ENCODE measurements at regions not wholly inside any gene's neighbourhood (a gene's known extent, or its start where the extent isn't known, plus 50 kb on each side); places are given as distances from the start of the nearest gene placed in this dataset.
"Not testable (repeated sequence)": the region's sequence is repeated elsewhere in the genome, so short reads cannot be mapped to it uniquely, and the experiment has no call there.

DNA sequence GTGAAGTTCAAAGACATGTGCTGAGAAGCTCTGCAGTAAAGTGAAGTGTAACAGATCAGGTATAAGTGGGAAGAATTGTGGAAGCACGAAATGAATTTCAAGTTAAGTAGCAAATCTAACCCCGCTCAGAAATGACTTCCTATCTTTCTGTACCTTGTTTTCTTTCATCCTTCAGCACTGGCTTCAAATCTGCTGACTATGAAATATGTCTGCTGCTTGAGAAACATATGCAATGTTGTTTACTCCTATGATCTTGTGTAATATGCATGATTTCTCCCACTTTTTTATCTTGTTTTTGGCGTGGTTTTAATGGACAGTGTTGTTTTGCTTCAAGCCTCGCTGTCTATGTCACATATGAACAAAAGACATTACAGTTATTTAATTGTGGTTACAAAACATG lies 545.3 kb upstream of the NCAM2 start:
- DNase-seq: no peak

- DNase-seq: no peak
These were observed 538.4 kb upstream of the NCAM2 start for GRCh38 chr21:20459838-20460237.

DNA sequence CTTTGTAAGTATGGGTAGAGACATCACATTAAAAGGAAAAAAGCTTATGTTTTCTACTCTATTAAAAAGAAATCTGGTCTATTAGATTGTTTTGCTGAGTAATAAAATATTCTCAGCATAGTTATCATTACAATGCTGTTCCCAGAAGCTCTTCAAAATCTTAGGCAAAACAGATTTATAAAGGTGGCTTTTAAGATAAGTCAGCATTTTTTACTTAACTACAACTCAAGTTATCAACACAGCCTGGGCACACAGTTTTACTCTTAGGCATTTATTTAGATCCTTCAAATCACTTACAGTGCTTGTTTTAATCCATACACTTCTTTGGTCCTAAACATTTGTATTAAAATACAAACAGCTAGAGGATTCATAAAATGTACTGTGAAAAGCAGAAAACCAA lies 534.8 kb upstream of the NCAM2 start:
- DNase-seq: no peak

DNA sequence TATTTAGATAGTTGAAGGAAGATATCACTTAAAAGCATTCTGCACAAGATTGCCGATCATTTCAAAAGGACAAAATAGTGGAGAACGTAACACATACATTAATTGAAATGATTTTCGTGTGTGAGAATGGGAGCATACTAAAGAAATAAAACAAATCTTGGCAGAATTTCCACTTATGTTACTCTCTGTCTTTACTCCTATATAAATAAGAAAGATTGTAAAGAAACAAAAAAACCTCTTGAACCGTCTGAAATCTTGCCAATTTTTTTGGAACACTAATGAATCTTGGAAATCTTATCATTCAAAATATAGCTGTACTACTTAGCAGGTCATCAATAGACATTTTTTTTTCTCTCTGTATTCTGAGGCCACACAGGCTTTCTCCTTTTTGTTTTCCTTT lies 528.8 kb upstream of the NCAM2 start:
- DNase-seq: no peak

DNA sequence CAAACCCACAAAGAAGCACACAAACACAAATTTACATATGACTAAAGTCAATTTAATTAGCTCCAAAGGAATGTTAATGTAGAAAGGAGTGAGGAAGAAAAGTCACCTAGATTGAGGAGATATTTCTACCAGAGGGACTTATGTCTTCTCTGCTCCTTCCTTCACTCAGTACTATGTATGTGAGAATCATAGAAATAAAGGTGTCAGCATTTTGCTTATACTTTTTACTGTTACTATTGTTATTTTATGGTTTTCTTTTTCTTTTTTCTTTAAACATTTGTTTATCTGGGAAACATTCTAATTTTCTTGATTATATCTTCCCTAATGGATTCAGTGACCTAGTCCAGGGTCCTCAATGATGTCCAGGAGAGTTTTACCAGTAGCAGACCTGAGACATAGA lies 511.9 kb upstream of the NCAM2 start:
- DNase-seq: no peak

DNA sequence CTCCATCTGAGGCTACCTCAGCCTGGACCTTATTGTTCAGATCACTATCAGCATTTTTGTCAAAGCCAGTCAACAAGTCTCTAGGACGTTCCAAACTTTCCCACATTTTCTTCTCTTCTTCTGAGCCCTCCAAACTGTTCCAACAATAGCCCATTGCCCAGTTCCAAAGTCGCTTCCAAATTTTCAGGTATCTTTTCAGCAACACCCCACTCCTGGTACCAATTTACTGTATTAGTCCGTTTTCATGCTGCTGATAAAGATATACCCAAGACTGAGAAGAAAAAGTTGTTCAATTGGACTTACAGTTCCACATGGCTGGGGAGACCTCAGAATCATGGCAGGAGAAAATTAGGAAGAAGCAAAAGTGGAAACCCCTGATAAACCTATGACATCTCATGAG lies 495.3 kb upstream of the NCAM2 start:
- DNase-seq: not testable (repeated sequence)

DNA sequence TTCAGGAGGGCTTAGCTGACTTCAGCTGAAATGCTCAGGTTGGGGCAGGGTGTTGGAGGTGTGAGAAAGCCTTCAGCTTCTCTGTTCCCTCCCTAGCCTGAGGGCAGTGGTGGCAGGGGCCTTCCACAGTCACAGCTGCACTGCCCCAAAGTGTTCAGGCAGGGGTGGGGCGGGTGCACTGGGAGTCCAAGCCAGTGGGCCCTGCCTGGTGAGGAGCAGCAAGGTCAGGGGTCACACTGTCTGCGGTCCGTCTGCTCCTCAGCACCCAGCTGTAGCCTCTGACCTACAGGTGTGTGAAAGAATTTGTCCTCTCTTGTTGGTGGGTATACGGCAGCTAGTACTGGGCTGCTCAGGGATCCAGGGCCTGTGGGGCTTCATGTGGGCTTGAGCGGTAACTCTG lies 490.4 kb upstream of the NCAM2 start:
- no peak for DNase-seq

DNA sequence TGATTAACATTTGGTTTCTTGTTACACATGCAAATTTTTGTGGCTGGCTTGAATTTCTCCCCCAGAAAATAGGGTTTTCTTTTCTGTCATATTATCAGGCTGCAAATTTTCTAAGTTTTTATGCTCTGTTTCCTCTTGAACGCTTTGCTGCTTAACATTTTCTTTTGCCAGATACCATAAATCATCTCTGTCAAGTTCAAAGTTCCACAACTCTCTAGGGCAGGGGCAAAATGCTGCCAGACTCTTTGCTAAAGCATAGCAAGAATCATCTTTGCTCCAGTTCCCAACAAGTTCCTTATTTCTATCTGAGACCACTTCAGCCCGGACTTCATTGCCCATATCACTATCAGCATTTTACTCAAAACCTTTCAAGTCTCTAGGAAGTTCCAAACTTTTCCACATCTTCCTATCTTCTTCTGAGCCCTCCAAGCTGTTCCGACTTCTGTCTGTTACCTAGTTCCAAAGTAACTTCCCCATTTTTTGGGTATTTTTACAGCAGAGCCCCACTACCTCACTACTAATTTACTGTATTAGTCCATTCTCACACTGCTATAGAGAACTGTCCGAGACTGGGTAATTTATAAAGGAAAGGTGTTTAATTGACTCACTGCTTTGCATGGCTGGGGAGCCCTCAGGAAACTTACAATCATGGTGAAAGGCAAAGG lies 486.9 kb upstream of the NCAM2 start:
- no peak for DNase-seq

- no peak for DNase-seq
These were observed 482.8 kb upstream of the NCAM2 start for GRCh38 chr21:20515446-20515845.

- no peak for DNase-seq
These were observed 479.1 kb upstream of the NCAM2 start for GRCh38 chr21:20519076-20519475.

GRCh38 chr21:20522611-20523010 lies 475.6 kb upstream of the NCAM2 start:
- DNase-seq: no peak

DNA sequence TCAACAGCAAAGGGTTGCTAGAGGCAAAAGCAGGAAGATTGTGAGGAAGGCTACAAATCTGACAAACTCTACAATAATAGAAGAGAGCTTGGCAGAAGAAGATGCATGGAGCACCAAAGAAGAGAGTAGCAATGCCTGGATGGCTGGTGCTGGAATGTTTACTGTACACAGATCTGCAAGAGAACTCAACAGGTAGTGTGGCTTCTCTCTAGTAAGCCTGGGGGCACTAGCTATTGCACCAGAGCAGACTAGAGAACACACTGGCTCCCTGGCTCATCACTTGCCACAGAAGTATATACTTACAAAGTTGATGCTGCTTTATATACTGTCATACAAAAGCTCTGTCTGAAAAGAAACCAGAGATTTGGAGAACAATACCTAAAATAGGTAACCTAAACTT lies 475.0 kb upstream of the NCAM2 start:
- no peak for DNase-seq

DNA sequence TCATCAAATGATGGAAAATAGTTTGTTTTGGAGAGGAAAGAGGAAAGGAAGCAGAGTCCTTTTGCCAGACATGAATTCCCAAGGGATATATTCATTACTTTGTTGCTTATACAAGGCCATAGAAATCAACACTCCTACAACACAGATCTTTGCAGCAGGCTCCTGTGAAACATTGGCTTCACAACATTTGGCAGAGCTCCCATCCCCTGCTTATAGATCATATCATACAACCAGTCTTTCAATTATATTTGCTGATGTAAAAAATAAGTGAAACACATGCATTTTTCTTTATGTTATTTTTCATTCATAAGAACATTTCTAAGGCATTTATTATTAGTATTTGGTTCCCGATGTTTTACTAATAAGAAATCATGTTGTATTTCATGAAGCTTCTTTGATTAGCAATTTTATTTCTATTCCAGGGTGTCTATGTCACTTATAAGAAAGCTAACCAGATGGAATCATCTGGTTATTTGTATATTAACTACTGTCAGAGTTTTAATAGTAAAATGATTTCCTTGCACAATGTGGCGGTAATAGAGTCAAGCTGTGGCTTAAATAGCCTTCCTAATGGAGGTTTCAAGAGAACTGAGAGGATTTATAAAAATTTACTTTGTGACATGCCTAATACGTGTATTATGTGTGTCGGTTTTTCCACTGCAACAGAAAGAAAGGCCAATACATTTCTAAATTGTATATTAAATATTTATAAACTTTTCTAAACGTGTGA lies 470.3 kb upstream of the NCAM2 start:
- DNase-seq: no peak

DNA sequence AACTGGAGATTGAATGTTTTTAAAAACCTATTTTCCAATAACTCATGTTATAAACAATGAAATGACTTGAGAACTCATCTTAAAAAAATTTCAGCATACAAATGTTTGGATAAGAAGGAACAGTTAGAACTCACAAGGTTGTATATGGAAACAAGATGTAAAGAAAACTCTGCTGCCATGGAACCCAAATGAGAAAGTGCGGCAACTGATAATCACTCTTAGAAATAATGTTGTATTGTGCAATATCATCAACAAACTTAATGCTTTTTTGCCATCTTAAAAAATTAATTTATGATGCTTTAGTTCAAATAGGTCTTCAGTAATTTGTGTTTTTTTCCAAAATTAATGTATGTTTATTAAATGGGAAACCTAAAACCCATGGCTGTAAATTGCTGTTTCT lies 461.1 kb upstream of the NCAM2 start:
- no peak for DNase-seq

DNA sequence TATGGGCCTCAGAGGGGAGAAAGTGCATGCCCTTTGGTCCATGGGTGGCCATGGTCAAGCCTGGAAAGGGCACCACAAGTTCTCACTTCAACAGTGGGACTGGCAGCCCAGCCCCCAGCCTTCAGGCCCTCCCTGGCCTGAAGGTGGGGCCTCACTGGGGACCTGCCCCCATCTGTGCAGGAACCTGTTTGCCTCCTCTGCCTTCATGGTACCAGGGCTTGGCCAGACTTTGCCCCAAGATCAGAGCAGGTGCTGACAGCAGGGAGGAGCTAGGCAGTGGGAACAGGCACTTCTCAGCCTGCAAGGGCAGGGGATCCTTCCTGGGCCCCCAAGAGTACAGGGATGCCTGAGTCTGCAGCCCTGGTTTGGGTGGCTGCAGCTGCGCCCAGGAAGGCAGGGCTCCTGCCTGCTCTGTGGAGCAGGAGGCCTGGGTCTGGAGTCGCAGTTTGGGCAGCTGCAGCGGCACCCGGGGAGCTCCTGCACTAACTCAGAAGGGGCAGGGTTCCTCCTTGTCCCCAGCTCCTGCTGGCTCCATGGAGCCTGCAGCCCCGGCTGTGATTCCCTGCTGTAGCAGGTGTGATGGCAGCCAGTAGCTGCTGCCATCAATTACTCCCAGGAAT lies 460.1 kb upstream of the NCAM2 start:
- no peak for DNase-seq

DNA sequence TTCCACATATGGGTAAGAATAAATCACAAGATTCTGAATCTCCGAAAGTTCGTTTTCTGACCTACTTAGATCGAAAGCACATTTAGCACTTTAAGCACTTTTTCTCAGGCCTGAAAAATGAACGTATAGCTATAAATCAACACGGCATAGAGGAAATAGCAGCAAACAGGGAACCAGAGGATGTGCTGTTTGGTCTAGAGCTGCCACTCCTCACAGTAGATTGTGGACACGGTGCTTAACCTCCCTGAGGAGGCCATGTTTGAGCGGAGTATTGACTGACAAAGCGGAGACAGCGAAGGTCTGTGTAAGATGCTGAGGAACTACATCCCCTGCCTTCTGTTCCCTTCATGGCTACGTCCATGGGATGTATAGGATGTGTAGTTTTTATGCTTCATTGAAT lies 452.8 kb upstream of the NCAM2 start:
- no peak for DNase-seq

DNA sequence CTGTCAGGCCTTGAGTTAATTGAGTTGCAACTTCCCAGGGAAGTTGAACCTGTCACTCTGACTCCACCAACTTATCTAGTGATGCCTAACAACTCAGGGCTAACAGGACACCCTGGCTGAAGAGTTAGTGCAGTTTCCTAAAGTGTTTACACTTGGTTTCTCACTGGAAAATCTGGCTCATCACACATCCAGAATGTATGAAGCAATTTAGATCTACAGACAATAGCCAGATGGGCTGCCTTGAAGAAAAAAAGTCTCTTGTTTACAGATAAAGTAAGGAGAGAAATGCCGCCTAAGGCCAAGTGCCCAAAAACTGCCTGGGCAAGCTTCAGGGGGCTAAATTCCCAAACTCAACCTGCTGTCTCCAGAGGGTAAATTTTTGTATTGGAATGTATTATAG lies 446.3 kb upstream of the NCAM2 start:
- no peak for DNase-seq

DNA sequence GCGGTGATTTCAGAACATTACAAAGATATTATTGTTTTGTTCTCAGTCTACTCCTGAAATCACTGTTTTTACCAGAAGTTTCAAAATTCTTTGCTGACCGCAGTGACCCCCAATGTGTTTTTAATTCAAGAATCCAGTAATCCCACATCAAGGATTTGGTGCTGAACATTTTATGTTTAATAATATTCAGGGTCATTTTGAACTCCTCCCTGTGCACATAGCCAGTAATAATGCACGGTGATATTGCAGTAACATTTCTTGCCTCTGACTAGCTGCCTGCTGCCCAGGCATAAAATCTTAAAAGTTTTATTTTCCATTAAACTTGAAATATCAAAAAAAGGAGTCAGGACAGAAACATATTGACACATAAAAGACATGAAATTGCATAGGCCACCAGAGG lies 443.4 kb upstream of the NCAM2 start:
- DNase-seq: no peak

GRCh38 chr21:20570824-20571232 lies 427.4 kb upstream of the NCAM2 start:
- DNase-seq: no peak

GRCh38 chr21:20572582-20572981 lies 425.6 kb upstream of the NCAM2 start:
- DNase-seq: no peak

DNA sequence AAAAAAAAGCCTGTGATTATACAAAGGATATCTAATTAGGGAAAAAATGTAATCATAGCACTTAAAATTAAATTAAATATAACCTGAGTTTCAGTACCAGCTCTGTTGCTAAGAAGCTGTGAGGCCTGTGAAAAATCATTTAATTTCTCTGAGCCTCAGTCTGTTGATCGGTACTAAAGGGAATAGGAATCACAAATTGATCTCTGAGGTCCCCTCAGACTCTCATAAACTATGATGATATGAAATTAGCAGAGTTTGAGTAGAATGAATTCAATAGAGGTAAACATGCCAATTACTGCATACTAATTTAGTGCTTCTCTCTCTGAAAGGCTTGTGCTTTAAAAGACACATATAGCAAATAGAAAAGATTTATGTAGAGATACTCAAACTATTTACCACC lies 416.8 kb upstream of the NCAM2 start:
- no peak for DNase-seq

DNA sequence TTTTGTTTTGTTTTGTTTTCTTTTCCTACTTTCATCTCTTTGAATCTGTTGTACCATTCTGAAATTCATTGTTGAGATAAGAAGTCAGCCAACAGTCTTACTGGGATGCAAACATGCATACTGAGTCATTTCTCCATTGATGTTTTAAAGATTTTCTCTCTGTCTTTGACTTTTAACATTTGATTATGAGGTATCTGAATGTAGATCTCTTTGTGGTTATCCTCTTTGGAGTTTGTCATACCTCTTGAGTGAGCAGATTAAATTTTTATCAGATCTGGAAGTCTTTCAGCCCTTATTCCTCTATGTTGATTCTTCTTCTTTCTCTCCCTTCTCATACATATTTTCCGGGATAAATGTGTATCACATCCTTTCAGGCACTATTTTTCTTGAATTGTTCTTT lies 406.9 kb upstream of the NCAM2 start:
- DNase-seq: no peak

- no peak for DNase-seq
These were observed 405.7 kb upstream of the NCAM2 start for GRCh38 chr21:20592463-20592862.

- DNase-seq: no peak
These were observed 395.0 kb upstream of the NCAM2 start for GRCh38 chr21:20603236-20603635.

- no peak for DNase-seq
These were observed 387.2 kb upstream of the NCAM2 start for GRCh38 chr21:20611008-20611407.
